GM18870 (cell line): ENCODE measurements at regions not wholly inside any gene's neighbourhood (a gene's known extent, or its start where the extent isn't known, plus 50 kb on each side); places are given as distances from the start of the nearest gene placed in this dataset.

ENCODE experiments used
- ATAC-seq: cut with Tn5 transposase; IDR thresholded peaks from one replicate; pipeline ENCODE4 v1.9.1; 2021; ENCODE audit warnings: moderate library complexity; ENCODE audit not compliant: unreplicated experiment

DNA sequence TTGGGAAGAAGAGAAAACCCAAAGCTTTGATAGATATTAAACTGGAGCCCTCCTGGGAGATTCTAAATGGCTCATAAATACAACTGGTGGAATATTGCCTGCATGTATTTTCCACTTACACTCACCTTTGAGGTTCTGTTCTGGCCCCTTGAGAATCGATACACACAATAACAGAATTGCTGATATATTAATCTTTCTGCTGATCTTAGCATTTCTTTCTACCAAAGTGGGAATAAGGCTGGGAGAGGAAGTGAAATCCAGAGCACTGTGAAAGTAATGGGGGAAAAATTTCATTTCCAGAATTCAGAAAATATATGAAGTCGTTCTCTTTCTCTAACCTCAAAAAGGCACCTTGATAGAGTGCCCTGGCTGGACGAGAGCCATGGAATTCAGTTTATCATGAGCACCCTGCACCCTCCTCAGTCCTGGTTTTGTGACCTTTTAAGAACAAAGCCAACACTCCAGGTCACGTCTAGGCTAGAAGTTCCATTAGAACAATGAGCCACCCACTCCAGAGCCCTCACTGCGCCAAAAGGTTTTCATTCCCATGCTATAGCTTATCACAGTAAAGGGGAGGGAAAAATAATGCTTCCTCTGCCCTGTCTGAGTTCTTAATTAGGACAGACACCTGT is 244.5 kb downstream of the CD83 start:
- ATAC-seq = no peak

DNA sequence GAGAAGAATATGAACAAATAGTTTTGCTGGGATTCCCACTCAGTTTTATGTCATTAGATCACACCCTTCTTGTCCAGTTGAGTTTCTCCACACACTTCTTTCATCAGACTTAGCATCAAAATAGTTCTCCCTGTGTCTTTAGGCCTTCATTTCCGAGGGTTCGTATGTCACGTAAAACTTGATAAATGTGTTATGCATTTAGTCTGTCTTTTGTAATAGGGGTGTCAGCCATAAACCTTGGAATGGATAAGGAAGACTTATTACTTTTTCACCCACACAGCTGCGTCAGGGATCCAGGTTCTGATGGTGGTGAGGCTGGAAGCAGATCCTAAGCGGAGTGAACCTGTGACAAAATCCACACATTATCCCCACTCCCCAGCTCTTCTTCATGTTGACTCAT is 246.8 kb downstream of the CD83 start:
- ATAC-seq = no peak

DNA sequence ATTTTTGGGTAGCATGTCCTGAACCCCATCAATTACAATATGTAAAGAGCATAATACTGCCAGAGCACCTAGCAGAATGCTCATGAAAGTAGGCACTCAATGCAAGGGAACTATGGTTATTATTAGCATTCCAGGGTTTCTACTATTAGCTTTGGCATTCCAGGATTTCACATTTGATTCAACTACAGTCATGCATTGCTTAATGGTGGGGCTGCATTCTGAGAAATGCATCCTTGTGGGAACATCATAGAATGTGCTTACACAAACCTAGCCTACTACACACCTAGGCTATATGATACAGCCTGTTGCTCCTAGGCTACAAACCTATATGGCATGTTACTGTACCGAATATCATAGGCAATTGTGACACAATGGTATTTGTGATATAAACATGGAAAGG is 247.8 kb downstream of the CD83 start:
- ATAC-seq = no peak

DNA sequence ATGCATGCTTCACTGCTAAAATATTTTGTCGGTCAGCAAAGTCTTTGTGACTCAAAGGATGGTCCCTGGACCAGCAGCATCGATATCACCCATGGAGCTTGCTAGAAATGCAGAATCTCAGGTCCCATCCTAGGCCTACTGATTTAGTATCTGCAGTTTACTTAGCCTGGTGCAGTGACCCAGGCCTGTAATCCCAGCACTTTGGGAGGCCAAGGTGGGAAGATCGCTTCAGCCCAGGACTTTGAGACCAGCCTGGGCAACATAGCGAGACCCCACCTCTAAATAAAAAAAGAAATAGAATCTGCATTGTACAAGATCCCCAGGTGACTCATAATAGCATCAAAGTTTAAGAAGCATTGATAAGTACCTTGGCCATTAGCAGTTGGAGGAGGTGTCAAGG is 248.7 kb downstream of the CD83 start:
- no peak for ATAC-seq

DNA sequence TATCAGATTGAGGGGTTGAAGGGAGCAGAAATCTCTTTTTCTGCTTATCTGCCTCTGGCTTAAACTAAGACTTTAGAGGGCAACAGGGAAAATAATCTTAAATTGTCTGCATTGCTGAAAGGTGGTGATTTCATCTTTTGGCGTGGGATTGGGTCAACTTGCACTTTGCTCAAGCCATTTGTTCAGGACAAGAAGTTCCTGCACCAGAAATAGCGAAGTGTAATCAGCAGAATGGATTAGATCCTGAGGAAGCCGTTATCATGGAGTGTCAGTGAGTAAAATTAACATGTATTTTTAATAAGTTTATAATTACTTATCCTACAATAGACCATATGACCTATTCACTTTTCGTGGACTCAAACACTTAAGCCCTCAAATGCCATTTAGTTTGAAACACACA is 249.3 kb downstream of the CD83 start:
- ATAC-seq = no peak

DNA sequence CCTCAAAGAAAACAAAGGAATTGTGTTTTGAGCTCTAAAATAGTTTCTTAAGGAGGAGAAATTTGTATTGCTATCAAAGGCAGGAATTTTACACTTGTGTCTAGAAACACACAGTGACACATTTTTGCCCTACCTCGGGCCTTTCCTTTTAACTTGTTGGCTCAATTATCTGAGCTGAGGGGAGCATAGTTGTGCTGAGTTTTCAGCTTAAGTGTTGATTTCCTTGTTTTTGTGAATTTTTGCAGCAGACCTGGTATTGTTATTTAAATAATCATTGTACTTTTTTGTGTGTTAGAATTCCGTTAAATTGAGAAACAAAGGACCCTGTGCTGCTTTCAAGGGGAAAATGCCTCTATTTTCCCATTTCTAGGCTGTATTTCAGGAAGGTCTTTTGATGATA is 249.7 kb downstream of the CD83 start:
- no peak for ATAC-seq

DNA sequence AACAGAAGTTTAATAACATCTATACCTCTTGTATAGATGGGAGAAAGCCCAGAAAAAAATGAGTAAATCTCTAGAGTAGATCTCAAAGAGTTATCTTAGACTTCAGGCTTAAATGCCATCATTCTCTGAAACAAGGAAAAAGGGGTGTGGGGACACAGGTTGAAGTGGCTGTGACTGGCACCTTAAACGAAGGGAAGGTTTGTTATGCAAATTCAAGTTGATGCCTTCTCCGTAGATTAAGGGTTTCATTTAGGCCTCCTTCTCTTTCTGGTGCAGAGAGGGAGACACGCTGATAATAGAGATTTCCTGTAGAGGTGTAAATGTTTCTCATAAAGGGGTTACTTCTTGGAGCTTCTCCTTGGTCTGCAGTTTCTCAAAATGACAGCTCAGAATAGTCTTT is 252.1 kb downstream of the CD83 start:
- no peak for ATAC-seq

DNA sequence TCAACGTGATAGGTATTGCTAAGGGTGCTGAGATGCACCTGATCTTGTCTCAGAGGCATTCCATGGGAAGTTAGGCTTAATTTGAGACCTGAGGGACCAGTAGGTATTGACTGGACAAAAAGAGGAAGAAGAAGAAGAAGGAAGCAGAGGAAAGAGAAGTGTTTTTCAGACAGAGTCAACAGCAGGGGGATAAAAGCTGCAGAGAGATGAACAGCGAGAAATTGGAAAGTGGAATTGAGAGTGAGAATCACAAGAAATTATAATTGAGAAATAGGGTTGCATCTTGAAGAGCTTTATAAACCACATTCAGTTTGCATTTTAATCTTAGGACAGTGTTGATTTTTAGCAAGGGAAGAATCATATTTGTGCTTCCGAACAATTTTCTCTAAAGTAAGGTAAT is 254.0 kb downstream of the CD83 start:
- no peak for ATAC-seq

DNA sequence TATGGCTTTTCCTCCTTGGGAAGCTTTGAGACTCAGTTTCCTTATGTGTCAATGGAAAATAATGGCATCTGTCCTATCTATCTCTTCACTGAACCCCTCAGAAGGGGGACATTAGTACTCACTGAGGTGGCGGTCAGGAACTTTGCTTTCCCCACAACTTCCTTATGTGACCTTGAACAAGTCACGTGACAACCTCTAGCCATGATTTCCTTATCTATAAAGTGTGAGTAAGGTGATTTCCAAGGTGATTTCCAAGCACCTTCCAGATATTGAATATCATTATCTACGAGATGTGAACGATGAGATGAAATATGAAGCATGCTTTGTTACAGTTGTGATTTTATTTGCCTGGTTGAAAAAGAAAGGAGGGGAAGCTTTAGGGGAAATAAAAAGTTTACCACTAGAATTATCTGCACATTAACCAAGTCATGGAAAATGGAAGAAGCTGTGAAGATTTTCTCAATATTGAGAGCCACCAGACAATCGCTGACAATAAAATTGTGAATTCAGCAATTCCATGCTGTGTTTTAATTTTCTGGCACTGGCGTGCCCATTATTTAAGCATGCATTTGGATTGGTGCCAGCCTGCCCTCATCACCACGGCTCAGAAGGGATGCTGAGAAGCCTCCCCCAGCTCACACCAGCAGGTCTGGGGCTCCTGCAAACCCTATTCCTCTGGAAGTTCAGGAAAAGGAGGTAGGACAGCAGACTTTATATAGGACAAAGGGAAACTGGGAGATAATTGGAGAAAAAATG is 255.3 kb downstream of the CD83 start:
- ATAC-seq = no peak

DNA sequence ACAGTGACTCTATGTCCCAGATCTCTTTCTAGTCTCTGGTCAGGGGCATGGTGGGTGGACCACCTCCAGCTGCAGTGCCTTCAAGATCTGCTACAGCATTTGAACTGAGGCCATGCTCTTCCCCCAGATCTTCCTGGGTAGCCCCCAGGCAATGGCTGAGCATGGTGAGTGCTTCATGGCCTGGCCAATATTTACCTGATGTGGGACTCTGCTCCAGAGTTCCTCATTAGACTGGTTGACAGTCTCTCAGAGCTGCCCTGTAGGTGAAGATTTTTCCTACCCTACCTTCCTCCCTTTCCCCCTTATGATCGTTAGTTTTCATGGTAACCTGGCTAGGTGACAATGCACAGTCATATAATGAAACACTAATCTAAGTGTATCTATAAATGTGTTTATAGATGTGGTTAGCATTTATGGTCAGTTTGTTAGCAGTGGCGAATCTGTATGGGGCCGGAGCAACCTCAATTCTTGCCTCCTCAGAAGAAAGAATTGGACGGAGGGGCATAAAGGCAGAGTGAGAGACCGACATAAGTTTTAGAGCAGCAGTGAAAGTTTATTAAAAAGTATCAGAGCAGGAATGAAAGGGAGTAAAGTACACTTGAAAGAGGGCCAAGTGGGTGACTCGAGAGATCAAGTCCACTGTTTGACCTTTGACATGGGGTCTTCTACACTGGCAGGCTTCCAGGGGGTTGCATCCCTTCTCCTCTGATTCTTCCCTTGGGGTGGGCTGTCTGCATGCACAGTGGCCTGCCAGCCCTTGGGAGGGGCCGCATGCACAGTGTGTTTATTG is 256.3 kb downstream of the CD83 start:
- ATAC-seq = no peak

DNA sequence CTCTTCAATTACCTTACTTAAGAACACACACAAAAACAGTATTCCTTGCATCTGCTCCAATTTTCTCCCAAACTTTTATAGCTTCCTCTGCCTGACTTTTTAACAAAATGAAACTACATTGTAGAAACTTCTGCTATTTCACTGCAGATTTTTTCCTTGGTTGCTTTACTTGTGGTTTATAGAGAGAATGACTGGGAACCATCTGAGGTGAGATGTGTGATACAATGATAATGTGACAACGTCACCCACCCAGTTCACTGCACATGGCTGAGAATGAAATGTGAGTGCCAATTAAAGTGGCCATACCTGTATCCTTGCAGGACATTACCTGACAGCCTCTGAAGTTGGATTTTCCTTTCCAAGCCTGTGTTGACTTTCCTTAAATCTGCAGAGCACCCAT is 258.4 kb downstream of the CD83 start:
- ATAC-seq = no peak

DNA sequence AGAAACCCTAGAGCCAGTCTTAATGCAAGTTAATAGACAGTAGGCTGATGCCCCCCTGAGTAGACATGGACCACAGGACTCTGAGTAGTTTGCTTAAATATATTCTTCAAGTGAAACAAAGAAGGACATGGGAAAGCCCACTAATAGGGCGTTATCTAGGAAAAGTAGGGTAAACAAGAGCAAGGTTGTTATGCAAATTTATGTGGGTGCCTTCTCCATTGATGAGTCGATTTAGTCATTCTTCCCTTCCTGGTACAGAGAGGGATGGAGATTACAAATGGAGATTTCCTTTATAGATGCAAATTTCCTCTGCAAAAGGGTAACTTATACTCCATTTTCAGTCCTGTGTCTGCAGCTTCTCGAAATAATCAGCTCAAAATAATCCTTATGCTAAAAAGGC is 262.0 kb downstream of the CD83 start:
- no peak for ATAC-seq

DNA sequence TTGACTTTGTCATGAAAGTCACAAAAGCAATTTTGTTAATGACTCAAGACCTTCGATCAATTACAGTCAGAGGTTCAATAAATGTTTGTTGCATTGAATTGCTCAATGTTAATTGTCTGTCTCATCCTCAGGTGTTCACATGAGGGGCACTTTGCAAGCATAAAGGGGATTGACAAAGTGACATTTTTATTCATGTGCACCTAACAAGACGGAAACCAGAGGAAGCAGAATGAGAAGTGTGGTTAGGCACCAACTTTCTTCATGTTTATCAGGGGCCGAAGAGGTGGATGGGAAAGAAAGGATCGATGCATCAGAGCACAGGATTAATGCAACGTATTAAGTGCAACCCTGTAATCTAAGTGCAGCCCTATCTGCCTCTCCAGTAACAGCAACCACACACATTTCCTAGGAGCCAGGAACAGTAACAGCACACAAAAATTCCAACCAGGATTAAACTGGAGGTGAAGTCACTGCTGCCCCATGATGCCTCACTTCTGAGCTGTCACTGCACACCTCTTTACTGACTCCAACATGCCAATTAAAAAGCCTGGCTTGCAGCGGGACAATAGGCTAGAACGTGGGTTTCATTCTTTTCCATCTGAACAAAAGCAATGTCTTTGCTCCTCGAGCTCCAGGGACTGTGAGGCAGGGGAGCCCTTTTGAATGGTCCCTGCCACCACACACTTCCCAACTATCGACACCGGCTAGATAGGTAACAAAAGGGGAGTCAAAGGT is 262.7 kb downstream of the CD83 start:
- ATAC-seq = no peak

DNA sequence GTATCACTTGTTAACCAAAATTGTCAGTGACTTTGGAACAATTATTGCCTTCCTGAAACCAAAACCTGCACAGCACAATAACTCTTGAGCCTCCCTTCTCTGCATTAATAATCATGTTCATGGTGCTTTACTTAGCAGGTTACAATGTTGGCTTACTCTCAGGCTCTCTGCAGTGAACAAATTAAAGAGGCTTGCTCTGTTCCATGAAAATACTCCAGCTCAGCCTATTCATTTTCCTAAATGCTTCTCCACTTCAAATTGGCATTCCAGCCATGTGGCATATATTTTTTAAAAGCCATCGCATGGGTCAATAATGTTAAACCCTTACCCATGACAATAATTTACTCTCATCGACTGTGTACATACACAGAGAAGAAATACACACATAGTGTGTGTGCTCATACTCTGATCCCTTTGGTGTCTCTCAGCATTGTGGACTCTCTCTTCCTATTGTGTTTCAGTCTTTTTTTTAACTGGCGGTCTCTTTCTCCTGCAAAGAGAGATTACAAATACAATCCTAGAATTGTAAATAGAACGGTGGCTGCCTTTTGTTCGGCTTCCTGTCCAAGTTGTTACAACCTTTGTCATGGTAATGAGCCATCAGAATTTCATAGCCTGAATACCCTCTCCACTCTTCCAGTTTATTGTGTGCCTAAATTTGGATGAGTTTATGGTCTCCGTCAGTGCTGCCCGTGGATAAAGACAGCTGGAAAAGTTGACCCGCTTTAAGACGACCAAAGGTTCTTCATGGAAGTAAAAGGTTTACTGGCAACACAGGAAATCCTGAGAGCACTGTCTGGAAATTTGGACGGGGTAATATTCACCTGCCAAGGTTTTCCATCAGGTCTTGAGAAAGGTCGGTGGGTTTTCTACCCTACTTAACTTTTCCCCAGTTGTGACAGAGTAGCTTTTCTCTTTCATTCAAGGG is 263.6 kb downstream of the CD83 start:
- ATAC-seq = no peak

DNA sequence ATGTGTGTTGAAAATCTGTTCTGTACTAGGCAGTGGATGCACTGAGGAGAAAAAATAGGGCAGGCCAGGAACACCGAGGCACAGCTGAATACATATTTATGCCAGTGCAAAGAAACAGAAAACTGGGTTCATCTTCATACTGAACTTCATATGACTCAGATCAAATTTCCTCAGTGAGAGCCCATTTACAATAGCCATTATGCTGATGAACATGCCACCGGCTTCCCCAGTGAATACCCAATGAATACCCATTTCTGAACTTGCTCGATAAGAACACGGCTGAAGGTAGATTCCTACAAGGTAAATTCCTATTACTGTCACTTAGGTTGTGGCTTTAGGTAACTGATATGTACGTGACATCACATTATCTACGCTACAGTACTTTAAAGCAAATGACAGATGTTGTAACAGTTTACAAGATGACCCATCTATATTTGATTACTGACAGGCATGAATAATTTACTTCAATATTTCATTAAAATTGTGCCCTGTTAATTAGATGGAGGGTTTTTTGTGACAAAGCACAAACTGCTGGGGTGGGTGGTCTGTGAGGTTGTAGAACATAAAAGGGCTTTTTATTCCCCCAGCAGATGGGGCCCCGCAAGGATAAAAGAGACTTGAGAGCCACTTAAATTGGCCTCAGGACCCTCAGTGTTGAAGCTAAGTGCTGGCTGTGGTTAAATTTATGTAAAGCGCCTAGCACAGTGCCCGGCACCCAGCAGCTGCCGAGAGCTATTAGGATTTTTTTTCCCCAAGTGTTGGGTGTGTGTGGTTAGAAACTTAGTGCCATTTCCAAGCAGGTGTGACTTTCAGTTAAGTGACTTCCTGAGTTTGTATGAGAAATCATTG is 264.5 kb downstream of the CD83 start:
- ATAC-seq = no peak

DNA sequence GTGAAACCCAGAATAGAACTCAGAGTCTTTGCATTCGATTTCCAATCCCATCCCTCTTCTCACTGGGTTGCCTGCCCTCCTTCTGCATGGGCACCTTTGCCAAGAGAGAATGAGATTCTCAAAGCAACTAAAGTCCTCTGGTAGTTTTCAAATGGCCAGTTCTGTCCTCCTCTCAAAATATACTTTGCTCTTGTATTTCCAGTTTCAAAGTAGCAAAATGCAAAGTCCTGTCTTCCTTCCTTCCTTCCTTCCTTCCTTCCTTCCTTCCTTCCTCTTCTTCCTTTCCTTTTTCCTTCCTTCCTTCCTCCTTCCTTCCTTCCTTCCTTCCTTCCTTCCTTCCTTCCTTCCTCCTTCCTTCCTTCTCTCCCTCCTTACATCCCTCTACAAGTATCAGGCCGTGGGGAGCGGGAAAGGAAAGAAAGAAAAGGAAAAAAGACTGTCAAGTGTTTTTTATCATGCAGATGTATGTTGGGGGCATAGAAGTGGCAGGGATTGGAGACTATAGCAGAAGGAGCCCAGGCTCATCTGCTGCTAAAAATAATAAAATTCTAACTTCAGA is 265.2 kb downstream of the CD83 start:
- ATAC-seq = no peak

DNA sequence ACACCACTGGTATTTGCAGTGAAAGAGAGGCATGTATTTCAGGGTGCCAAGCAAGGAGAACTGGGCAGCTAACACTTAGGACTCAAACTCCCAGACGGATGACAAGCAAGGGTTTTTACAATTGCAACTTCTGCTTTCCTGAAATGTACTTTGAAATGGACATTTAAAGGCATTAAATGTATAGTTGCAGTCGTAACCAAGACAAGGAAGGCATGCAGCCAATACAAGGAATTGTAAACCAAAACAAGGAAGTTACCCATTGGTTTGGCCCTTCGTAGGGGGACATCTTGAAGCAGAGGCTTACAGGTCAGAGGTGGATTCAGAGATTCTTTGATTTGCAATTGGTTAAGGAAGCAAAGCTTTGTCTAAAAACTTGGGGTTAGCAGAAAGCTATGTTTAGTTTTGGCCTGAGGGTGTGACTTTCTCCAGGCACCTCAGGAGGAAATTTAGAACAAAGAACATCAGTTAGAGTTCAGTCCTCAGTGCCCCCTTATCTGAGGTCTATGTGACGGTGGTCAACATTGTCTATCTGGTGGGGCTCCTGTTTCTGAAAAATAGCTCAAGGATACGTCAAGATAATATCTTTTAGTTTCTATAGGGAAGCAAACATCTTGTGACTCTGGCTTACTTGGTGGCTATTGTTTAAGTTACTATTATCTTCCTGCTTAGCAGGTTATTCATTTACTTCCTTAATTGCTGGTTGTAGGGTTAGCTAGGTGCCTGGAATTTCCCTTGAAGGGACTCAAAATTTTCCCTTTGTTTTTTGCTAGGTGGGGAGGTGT is 266.0 kb downstream of the CD83 start:
- no peak for ATAC-seq

DNA sequence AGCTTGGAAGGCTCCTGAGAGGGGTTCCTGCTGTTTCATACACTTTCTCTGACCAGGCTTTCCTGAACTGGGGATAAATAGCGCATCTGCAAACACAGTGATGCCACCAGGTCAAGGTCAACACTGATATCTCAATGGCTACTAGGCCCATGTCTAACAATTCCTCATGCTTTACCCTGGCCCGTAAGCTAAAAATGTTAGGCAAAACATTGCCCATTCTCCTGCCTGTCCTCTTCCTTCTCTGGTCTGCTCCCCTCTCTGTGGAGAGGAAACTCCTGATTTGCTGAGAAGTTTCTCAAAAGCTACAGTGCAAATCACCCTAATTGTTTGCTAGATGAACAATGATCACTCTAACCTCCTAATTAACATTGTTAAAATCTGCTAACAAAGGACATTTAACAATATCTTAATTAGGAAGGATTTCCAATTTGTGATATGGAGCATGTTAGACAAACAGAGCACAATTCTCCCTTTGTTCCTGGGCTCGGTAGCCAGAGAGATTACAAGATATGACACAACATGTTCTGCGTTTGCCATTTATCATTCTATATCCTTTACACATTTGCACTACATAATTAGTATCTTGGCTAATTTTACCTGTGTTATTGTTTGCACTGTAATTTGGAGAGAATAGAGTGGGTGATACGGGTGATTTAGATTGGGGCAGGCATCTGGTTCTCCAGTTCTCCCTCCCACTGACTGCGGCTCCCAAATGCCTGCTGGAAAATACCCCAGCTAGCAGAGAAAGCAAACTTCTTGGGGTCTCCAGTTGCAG is 266.8 kb downstream of the CD83 start:
- ATAC-seq = no peak
